SK-N-SH (cell line): ENCODE measurements at regions not wholly inside any gene's neighbourhood (a gene's known extent, or its start where the extent isn't known, plus 50 kb on each side); places are given as distances from the start of the nearest gene placed in this dataset.

Experiments used
- CTCF ChIA-PET: fragments of 300-600, 350-600 bp; formaldehyde crosslinking; extraction: SDS; loops from one replicate; lab custom pipeline; 2021; lab: Yijun Ruan, JAX
- POLR2A ChIA-PET: fragments of 350-600 bp; sonication (Branson Sonifier 250); formaldehyde crosslinking; extraction: SDS; loops from one replicate; lab custom pipeline; 2020; ENCODE audit warnings: antibody characterized with exemption, inconsistent platforms; lab: Yijun Ruan, JAX
- DNase-seq: peaks from one replicate; pipeline ENCODE4 v3.0.0; 2012
- H2AFZ ChIP-seq: fragments of 200-600 bp; sonication (generic); 2 replicates; pipeline ENCODE4 v1.8.1; 2016; ENCODE audit warnings: antibody characterized with exemption, mild to moderate bottlenecking, low read depth
- H3F3A ChIP-seq: fragments of 200-600 bp; sonication (generic); replicated peaks from 2 replicates; pipeline ENCODE3; 2016; ENCODE audit warnings: antibody characterized with exemption, mild to moderate bottlenecking; ENCODE audit not compliant: insufficient read depth
- H3K27ac ChIP-seq, 2 experiments: fragments of 200-500 bp in 1 of 2; fragments of 200-600 bp in 1 of 2; sonication (Bioruptor generic) in 1 of 2; sonication (generic), shearing (Covaris generic) in 1 of 2; 2 replicates each; pipeline versions ENCODE4 v1.5.1 to v1.6.1; 2014 to 2016; ENCODE audit warnings: low read depth in 2 of 2, inconsistent platforms in 1 of 2, low read length in 1 of 2, mild to moderate bottlenecking in 1 of 2, mixed read lengths in 1 of 2
- H3K27me3 ChIP-seq: fragments of 200-600 bp; sonication (generic), shearing (Covaris generic); 2 replicates; pipeline ENCODE4 v1.6.1; 2016; ENCODE audit warnings: mixed run types; ENCODE audit not compliant: insufficient read depth
- H3K36me3 ChIP-seq, 2 experiments: fragments of 200-500 bp in 1 of 2; fragments of 200-600 bp in 1 of 2; sonication (Bioruptor generic) in 1 of 2; sonication (generic) in 1 of 2; replicated peaks in 1 of 2; 2 replicates each; pipeline versions ENCODE3 to v1.5.1; 2014 to 2016; ENCODE audit warnings: low read length in 1 of 2, mild to moderate bottlenecking in 1 of 2; ENCODE audit not compliant: insufficient read depth in 2 of 2, control insufficient read depth in 1 of 2
- H3K4me1 ChIP-seq, 2 experiments: fragments of 200-500 bp in 1 of 2; fragments of 200-600 bp in 1 of 2; sonication (Bioruptor generic) in 1 of 2; sonication (generic), shearing (Covaris generic) in 1 of 2; 2 replicates each; pipeline versions ENCODE4 v1.5.1 to v1.6.1; 2014 to 2016; ENCODE audit warnings: low read depth in 1 of 2, low read length in 1 of 2, mixed run types in 1 of 2; ENCODE audit not compliant: insufficient read depth in 2 of 2, control insufficient read depth in 1 of 2
- H3K4me2 ChIP-seq: fragments of 200-600 bp; sonication (generic), shearing (Covaris generic); 2 replicates; pipeline ENCODE4 v1.6.1; 2017; ENCODE audit warnings: mixed run types
- H3K4me3 ChIP-seq, 2 experiments: fragments of 200-500 bp in 1 of 2; fragments of 200-600 bp in 1 of 2; sonication (Bioruptor generic) in 1 of 2; sonication (generic), shearing (Covaris generic) in 1 of 2; 2 replicates each; pipeline versions ENCODE4 v1.5.1 to v1.8.1; 2014 to 2016; ENCODE audit warnings: low read depth in 2 of 2, inconsistent platforms in 1 of 2, low read length in 1 of 2, mild to moderate bottlenecking in 1 of 2, mixed read lengths in 1 of 2, moderate library complexity in 1 of 2
- H3K79me2 ChIP-seq: fragments of 200-600 bp; sonication (generic); 2 replicates; pipeline ENCODE4 v1.8.1; 2017; ENCODE audit warnings: mild to moderate bottlenecking; ENCODE audit not compliant: insufficient read depth
- H3K9ac ChIP-seq: fragments of 200-600 bp; sonication (generic); 2 replicates; pipeline ENCODE4 v1.6.1; 2017; ENCODE audit warnings: mixed run types
- H3K9me2 ChIP-seq: fragments of 200-600 bp; sonication (generic); 2 replicates; pipeline ENCODE4 v1.6.1; 2017; ENCODE audit warnings: mixed run types
- H3K9me3 ChIP-seq: fragments of 200-600 bp; sonication (generic); 2 replicates; pipeline ENCODE4 v1.6.1; 2017; ENCODE audit warnings: mixed run types, mild to moderate bottlenecking, moderate library complexity
- H4K20me1 ChIP-seq: fragments of 200-600 bp; sonication (generic); 2 replicates; pipeline ENCODE4 v1.6.1; 2017; ENCODE audit warnings: mild to moderate bottlenecking, mixed run types; ENCODE audit not compliant: insufficient read depth
- CTCF ChIP-seq: fragments of 200-600 bp; sonication (generic); IDR thresholded peaks from 2 replicates; pipeline ENCODE4 v1.6.1; 2017; ENCODE audit warnings: antibody characterized with exemption, mild to moderate bottlenecking, moderate library complexity
- FOXM1 ChIP-seq: IDR thresholded peaks from 2 replicates; pipeline ENCODE4 v1.4.0; 2012; ENCODE audit warnings: low read depth, mild to moderate bottlenecking
- IRF3 ChIP-seq: fragments of 150-350 bp; IDR thresholded peaks from 2 replicates; pipeline ENCODE4 v1.6.1; 2016; ENCODE audit warnings: mild to moderate bottlenecking, low read depth, low read length
- MAX ChIP-seq: IDR thresholded peaks from 2 replicates; pipeline ENCODE4 v1.4.0; 2012; ENCODE audit warnings: low read depth
- POLR2AphosphoS5 ChIP-seq: IDR thresholded peaks from 2 replicates; pipeline ENCODE4 v1.6.1; 2012; ENCODE audit warnings: low read depth, low read length
- RXRA ChIP-seq: IDR thresholded peaks from 2 replicates; pipeline ENCODE4 v1.4.0; 2012; ENCODE audit warnings: low read depth, mild to moderate bottlenecking, borderline replicate concordance
- USF2 ChIP-seq: fragments of 150-350 bp; IDR thresholded peaks from 2 replicates; pipeline ENCODE4 v1.6.1; 2017; ENCODE audit warnings: antibody characterized with exemption, low read length, low read depth, borderline replicate concordance
- YY1 ChIP-seq: IDR thresholded peaks from 2 replicates; pipeline ENCODE4 v1.4.0; 2012; ENCODE audit warnings: low read depth, mild to moderate bottlenecking
- WGBS: methylation state at CpG from one replicate; pipeline ENCODE4 v1.1.6; 2017; ENCODE audit warnings: low lambda C conversion rate; 5-methylcytosine and 5-hydroxymethylcytosine counted together

GRCh38 chr3:154559623-154560022 is 129.6 kb upstream of the GPR149 start:
- no peaks in the 10 kb centered on the region for H3K9me3 ChIP-seq
- no peaks in the 10 kb centered on the region for H4K20me1 ChIP-seq
- H2AFZ ChIP-seq, result no peak overlapping the region
- H3K9me2 ChIP-seq, result no peaks in the 10 kb centered on the region
- H3K27me3 ChIP-seq, result no peaks in the 10 kb centered on the region
- ChIA-PET POLR2A (no interaction called here), CTCF (no interaction called here)
- H3K4me2 ChIP-seq, result no peak overlapping the region
- no peak for TF ChIP-seq POLR2AphosphoS5
- TF ChIP-seq FOXM1, result no peak
- TF ChIP-seq IRF3, result no peak
- no peak for TF ChIP-seq USF2
- no peak for TF ChIP-seq CTCF
- no peak for TF ChIP-seq RXRA
- no peak for TF ChIP-seq YY1
- H3K4me1 ChIP-seq, result no peaks in the 10 kb centered on the region
- H3K27ac ChIP-seq, result no peak overlapping the region
- no peak overlapping the region for H3K4me3 ChIP-seq
- H3K79me2 ChIP-seq, result no peaks in the 10 kb centered on the region
- DNase-seq, result no peak
- WGBS, result 16% methylated on average over 2 of the region's 2 CpGs
- H3F3A ChIP-seq, result no peaks in the 10 kb centered on the region
- no peak overlapping the region for H3K9ac ChIP-seq
- H3K36me3 ChIP-seq, result no peaks in the 10 kb centered on the region

GRCh38 chr3:154552338-154552737 is 122.3 kb upstream of the GPR149 start:
- H3K27ac ChIP-seq, result no peak overlapping the region
- no peaks in the 10 kb centered on the region for H3F3A ChIP-seq
- no peak overlapping the region for H3K9ac ChIP-seq
- CTCF ChIA-PET, result interaction anchor here (0.7 kb wide), 1 partner anchor 149 kb away, joined by 3 read pairs; no protein-coding TSS in a partner anchor
- no peak overlapping the region for H3K4me2 ChIP-seq
- no peak overlapping the region for H2AFZ ChIP-seq
- H3K36me3 ChIP-seq, result no peaks in the 10 kb centered on the region
- no peaks in the 10 kb centered on the region for H3K9me2 ChIP-seq
- H3K4me3 ChIP-seq, result peak overlapping the region in 1 of 2 experiments; percentile 41; a peak in 1 of 4 replicates
- no peaks in the 10 kb centered on the region for H3K27me3 ChIP-seq
- TF ChIP-seq MAX (no peak), CTCF (peak; percentile 18; the same call in 1 of the 2 replicates)
- no peaks in the 10 kb centered on the region for H3K9me3 ChIP-seq
- 0% methylated on average over 1 of the region's 1 CpG for WGBS
- no peak for DNase-seq
- no peaks in the 10 kb centered on the region for H3K79me2 ChIP-seq
- POLR2A ChIA-PET, result no interaction called here
- no peaks in the 10 kb centered on the region for H4K20me1 ChIP-seq
- H3K4me1 ChIP-seq, result no peaks in the 10 kb centered on the region
